ENCODE measurements at regions not wholly inside any gene's neighbourhood (a gene's known extent, or its start where the extent isn't known, plus 50 kb on each side); places are given as distances from the start of the nearest gene placed in this dataset.
"Not testable (repeated sequence)": the region's sequence is repeated elsewhere in the genome, so short reads cannot be mapped to it uniquely, and the experiment has no call there.

DNA sequence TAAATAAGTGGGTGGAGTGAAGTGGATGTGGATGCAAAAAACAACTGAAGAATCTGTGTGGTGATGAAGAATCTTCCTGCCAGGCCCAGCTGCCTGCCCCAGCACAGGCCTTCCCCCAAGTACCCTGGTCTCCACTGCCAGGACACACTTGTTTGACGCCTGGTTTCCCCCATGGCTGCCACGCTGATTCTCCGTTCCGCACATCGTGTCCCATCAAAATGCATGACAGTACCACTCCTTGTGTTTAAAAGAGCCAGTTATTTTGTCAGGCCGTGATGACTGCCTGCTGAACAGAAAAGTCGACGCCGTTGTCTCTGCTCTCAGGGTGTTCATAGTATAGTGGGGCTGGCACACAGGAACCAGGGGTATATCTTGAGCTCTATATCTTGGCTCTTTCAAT lies 50.3 kb upstream of the KYNU start:
- no peak for DNase-seq

DNA sequence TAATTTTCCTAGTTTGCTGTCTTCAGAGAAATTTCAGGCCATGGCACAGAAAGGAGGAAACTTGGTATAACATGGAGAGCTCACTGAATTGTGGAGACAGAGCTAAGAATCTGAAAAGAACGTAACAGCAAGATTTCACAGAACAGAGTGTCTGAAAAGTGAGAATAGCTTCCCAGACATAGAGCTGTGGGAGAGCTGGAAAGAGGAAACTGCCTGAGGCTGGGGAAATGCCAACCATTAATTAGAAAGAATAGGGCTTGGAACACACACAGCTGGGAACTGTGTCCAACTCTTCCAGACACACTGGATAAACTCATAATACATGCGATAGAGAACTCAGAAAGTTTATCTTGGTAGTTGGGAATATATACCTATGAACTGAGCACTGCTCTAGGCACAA lies 51.6 kb upstream of the KYNU start:
- DNase-seq: no peak

- DNase-seq: no peak
These were observed 52.7 kb upstream of the KYNU start for GRCh38 chr2:142824756-142825155.

- no peak for DNase-seq
These were observed 55.3 kb upstream of the KYNU start for GRCh38 chr2:142822190-142822589.

DNA sequence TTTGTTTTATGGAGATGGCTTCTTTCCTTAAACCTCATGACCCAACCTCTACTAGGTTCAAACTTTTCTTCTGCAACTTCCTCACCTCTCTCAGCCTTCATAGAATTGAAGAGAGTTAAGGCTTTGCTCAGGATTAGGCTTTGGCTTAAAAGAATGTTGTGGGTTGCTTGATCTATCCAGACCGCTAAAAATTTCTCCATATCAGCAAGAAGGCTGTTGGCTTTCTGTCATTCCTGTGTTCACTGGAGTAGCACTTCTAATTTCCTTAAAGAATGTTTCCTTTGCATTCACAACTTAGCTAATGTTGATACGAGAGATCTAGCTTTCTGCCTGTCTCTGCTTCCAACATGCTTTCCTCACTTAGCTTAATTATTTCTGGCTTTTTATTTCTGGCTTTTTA lies 58.1 kb upstream of the KYNU start:
- no peak for DNase-seq

- no peak for DNase-seq
These were observed 62.1 kb upstream of the KYNU start for GRCh38 chr2:142815375-142815774.

GRCh38 chr2:142813830-142814829 lies 63.3 kb upstream of the KYNU start:
- DNase-seq: no peak

- DNase-seq: not testable (repeated sequence)
These were observed 65.8 kb upstream of the KYNU start for GRCh38 chr2:142811644-142812043.

DNA sequence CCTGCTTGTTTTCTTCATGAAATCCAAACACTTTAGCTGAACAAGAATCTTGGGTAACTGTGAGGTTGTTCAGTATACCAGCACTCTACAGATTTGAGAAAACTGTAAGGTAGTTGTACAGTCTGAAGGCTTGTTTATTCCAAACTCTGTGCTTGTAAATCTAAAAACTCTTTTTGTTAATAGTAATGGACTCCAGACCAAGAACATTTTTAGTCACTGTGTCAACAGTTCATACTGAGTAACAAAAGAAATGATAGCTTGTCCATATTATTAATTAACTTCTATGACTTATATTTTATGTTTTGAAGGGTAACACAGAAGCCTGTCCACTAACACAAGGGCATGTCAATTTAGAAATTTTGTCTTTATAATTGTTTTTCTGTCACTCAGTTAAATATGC lies 72.2 kb upstream of the KYNU start:
- no peak for DNase-seq

DNA sequence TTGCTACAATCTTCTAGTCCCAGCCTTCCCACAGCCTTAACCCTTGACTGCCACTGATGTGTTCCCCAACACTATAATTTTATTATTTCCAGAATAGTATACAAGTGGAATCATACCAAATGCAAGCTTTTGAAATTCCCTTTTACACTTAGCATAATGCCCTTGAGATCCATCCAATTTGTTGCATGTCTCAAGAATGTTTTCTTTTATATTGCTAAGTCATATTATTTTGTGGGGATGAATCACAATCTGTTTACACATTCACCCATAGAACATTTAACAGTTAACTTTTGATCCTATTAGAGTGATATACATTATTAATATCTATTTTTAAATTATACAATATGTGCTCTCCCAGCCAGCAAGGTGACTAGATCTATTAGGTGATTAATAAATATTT lies 74.3 kb upstream of the KYNU start:
- DNase-seq: no peak

DNA sequence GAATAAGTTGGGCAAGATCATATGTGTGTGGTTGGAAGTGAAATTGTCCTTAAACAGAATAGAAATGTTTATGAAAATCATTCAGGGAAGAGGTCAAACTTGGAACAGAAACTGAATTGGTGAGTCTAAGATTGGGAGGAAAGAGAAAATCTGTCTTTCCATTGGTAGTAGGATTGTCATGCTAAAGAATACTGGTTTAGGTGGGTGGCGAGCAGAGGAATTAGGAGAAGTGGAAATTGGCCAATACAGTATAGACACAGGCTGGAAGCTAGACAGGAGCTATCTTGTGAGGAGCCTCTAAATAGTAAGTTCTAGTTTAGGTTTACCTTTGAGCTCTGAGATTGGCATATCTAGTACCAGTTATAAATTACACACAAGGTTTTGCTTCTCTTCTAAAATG lies 80.9 kb upstream of the KYNU start:
- no peak for DNase-seq

GRCh38 chr2:142796161-142796560 lies 81.3 kb upstream of the KYNU start:
- no peak for DNase-seq

DNA sequence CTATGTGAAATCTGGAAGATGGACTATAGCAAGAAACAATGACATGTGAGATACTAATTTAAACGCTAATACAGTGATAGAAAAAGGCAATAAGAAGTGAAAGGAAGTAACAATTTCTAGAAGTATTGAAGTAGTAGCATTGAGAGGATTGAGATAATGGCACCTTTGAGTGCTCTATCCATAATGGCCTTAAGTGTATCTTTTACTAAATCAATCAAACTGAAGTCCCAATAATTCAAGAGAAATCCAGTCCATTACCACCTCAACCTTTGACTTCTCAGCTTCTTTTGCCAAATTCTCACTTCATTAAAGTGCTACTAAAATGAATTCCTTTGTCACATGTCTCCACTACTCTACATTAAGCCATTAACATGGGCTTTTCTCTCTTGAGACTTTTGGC lies 82.6 kb upstream of the KYNU start:
- DNase-seq: no peak

- not testable (repeated sequence) for DNase-seq
These were observed 85.1 kb upstream of the KYNU start for GRCh38 chr2:142792328-142792727.

DNA sequence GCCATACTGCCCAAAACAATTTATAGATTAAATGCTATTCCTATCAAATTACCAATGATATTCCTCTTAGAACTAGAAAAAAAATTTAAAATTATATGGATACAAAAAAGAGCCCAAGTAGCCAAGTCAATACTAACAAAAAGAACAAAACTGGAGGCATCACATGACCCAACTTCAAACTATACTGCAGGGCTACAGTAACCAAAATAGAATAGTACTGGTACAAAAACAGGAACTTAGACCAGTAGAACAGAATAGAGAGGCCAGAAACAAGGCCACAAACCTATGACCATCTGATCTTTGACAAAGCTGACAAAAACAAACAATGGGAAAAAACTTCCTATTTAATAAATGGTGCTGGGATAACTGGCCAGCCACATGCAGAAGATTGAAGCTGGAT lies 86.1 kb upstream of the KYNU start:
- no peak for DNase-seq

GRCh38 chr2:142786918-142787702 lies 90.4 kb upstream of the KYNU start:
- DNase-seq: no peak

GRCh38 chr2:142782942-142783443 lies 94.5 kb upstream of the KYNU start:
- DNase-seq: no peak

- no peak for DNase-seq
These were observed 96.3 kb upstream of the KYNU start for GRCh38 chr2:142781146-142781545.

DNA sequence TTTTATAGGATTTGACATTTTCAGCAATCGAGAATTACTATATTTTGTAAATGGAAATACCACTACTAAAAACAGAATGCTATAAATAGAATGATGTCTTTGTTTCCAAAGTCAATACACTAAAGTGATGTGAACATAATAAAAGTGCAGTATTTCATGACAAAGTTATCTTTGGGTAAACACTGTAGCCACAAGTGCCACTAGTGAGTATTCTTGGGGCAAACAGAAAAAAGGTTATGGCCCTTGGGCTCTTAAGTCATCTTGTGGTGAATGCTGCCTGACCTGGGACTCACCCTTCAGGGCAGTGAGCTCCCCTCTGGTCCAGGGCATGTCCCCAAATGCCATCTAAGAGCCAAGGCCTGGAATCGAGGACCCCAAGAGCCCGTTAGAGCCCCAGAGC lies 99.2 kb upstream of the KYNU start:
- DNase-seq: no peak

- DNase-seq: no peak
These were observed 99.7 kb upstream of the KYNU start for GRCh38 chr2:142777742-142778141.

- no peak for DNase-seq
These were observed 107.7 kb upstream of the KYNU start for GRCh38 chr2:142769761-142770160.

- no peak for DNase-seq
These were observed 109.6 kb upstream of the KYNU start for GRCh38 chr2:142767847-142768246.

GRCh38 chr2:142758973-142759372 lies 118.5 kb upstream of the KYNU start:
- DNase-seq: no peak

DNA sequence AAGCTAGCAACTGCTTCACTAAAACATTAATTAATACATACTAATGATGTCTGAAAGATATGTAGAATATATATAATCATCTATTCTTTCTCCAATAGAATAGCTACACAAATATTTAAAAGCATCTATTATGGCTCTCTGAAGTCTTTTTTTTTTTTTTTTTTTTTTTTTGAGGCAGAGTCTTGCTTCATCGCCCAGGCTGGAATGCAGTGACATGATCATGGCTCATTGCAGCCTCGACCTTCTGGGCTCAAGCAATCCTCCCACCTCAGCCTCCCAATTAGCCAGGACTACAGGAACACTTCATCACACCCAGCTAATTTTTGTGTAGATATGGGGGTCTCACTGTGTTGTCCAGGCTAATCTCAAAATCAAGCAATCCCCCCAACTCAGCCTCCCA lies 120.4 kb upstream of the KYNU start:
- DNase-seq: no peak

Measured in NCI-H1105 treated with DMSO at 0.1 percent for 48 hours (cell line).